Rectal smooth muscle tissue (tissue), 1 donor: ENCODE measurements at regions not wholly inside any gene's neighbourhood (a gene's known extent, or its start where the extent isn't known, plus 50 kb on each side); places are given as distances from the start of the nearest gene placed in this dataset.

Experiments used
- H3K27ac ChIP-seq: one replicate; pipeline ENCODE4 v1.7.0; 2013; ENCODE audit warnings: low read depth, low read length, inconsistent platforms
- H3K27me3 ChIP-seq: one replicate; pipeline ENCODE4 v1.7.0; 2013; ENCODE audit warnings: low read length; ENCODE audit not compliant: control insufficient read depth, insufficient read depth
- H3K36me3 ChIP-seq: one replicate; pipeline ENCODE4 v1.7.0; 2013; ENCODE audit warnings: low read length; ENCODE audit not compliant: control insufficient read depth, insufficient read depth
- H3K4me1 ChIP-seq: one replicate; pipeline ENCODE4 v1.7.0; 2013; ENCODE audit warnings: low read length; ENCODE audit not compliant: control insufficient read depth, insufficient read depth
- H3K4me3 ChIP-seq: one replicate; pipeline ENCODE4 v1.7.0; 2013; ENCODE audit warnings: low read length
- H3K9ac ChIP-seq: one replicate; pipeline ENCODE4 v1.7.0; 2013; ENCODE audit warnings: low read length

DNA sequence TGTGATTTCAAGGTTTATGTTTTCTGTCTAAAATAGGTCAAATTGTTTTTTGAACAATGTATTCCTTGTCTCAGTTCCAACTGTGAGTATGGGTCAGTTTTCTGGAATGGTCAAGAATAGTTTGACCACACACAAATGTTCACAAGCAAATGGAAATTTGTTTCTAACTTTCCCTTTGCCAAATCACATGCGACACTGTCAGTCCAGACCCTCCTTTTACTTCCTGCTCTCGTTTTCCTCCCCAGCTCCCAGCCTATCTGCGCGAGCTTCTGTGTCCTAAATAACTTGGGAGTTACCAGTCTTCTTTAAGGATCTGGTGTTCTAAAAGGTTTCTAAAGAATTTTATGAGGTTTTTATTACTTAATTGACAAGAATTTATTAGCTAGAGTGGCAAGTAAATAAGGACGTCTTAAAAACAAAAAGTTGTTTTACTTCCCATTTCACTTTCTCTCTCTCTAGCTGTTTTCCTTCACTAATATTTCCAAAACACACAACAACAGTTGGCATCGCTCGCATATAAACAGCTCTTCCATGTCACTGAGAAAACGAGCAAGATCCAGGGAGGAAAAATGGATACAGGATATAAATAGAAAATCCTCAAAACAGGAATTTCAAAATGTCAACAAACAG is 266.1 kb upstream of the KLF6 start:
- Histone ChIP-seq H3K27me3 (no peaks in the 10 kb centered on the region), H3K4me1 (peaks cover 3% of the 10 kb centered on the region), H3K4me3 (peak overlapping the region; percentile 27), H3K27ac (peak overlapping the region; percentile 38), H3K36me3 (no peaks in the 10 kb centered on the region), H3K9ac (no peak overlapping the region)

DNA sequence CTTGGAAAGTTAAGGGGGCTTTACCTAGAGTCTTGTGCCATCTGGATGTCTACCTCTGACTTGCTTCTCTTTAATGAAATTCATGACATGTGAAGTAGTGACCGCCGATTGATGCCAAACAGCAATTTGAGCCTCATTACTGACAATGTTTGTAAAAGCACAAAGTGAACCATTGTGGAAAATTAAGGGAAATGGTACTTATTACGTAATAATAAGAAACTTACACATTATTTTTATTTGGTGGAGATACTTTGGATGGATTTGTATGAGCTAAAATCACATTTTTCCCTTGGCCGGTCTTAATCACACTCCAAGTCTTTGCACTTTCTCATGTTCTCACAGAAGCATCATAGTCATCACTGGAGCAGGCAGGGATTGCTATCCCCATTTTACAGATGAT is 265.1 kb upstream of the KLF6 start:
- Histone ChIP-seq H3K4me1 (peaks cover 3% of the 10 kb centered on the region), H3K36me3 (no peaks in the 10 kb centered on the region), H3K9ac (no peak overlapping the region), H3K27me3 (no peaks in the 10 kb centered on the region), H3K27ac (no peak overlapping the region), H3K4me3 (no peak overlapping the region)

- no peaks in the 10 kb centered on the region for H3K36me3 ChIP-seq
- H3K27me3 ChIP-seq: no peaks in the 10 kb centered on the region
- H3K9ac ChIP-seq: no peak overlapping the region
- no peak overlapping the region for H3K27ac ChIP-seq
- peaks cover 3% of the 10 kb centered on the region for H3K4me1 ChIP-seq
- H3K4me3 ChIP-seq: no peak overlapping the region
Observed at GRCh38 chr10:4049348-4049747, 264.3 kb upstream of the KLF6 start.

- no peaks in the 10 kb centered on the region for H3K27me3 ChIP-seq
- no peak overlapping the region for H3K27ac ChIP-seq
- no peaks in the 10 kb centered on the region for H3K36me3 ChIP-seq
- peaks cover 3% of the 10 kb centered on the region for H3K4me1 ChIP-seq
- H3K4me3 ChIP-seq: no peak overlapping the region
- no peak overlapping the region for H3K9ac ChIP-seq
Observed at GRCh38 chr10:4048236-4048864, 263.3 kb upstream of the KLF6 start.

DNA sequence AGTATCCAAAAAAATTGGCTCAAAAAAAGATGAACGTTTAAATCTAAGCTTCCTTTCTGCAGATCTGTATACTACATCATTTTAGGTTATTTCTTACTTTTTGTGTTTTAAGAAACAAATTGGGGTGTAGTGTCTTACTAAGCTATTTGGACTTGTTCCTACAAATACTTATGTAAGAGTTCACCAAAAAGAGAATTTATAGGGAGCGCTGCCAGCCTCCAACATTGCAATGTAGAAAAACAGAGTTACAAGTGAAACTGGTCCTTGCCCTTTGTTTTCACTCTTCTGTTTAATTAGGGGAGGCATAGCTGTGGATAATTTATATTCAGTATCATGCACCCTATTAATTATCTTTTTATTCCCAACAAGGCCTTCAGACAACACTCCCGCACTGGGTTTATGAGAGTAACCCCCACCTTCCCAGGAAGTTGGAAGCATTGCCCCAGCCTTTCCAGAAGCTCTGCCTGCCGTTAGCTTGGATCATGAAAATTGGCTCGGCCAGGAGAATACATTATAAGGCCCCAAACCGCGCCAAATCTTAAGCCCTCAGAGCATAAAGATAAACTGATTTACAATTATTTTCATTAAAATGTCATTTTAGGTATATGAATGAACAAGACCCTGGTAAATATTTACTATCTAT is 261.8 kb upstream of the KLF6 start:
- no peak overlapping the region for H3K27ac ChIP-seq
- H3K4me1 ChIP-seq: peaks cover 3% of the 10 kb centered on the region
- no peaks in the 10 kb centered on the region for H3K27me3 ChIP-seq
- H3K9ac ChIP-seq: no peak overlapping the region
- no peak overlapping the region for H3K4me3 ChIP-seq
- H3K36me3 ChIP-seq: no peaks in the 10 kb centered on the region

DNA sequence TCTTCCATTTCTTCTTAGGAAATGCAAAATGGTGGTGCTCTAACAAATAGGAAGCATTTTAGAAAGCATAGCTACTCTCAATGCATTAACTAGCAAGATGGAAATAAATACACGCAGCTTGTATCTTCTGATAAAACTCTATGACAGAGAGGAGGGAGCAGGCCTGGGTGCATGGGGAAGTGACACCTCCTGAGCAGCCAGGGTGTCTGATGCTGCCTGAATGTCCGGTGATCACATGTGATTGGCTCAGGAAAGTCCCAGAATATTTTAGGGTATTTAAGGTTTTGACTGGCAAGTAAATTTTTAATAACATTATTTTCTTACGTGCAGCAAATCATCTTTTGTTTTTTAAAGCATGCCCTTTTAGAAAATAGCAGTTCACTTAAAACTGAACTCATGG is 261.0 kb upstream of the KLF6 start:
- no peak overlapping the region for H3K27ac ChIP-seq
- no peak overlapping the region for H3K9ac ChIP-seq
- H3K27me3 ChIP-seq: no peaks in the 10 kb centered on the region
- H3K4me1 ChIP-seq: peaks cover 3% of the 10 kb centered on the region
- no peak overlapping the region for H3K4me3 ChIP-seq
- no peaks in the 10 kb centered on the region for H3K36me3 ChIP-seq

GRCh38 chr10:4043897-4044665 is 259.1 kb upstream of the KLF6 start:
- no peaks in the 10 kb centered on the region for H3K27me3 ChIP-seq
- no peak overlapping the region for H3K4me3 ChIP-seq
- H3K4me1 ChIP-seq: peaks cover 3% of the 10 kb centered on the region
- H3K27ac ChIP-seq: no peak overlapping the region
- H3K36me3 ChIP-seq: no peaks in the 10 kb centered on the region
- no peak overlapping the region for H3K9ac ChIP-seq

- Histone ChIP-seq H3K4me1 (peaks cover 2% of the 10 kb centered on the region), H3K9ac (no peak overlapping the region), H3K27ac (no peak overlapping the region), H3K4me3 (no peak overlapping the region), H3K27me3 (no peaks in the 10 kb centered on the region), H3K36me3 (no peaks in the 10 kb centered on the region)
Observed at GRCh38 chr10:4041635-4042034, 256.6 kb upstream of the KLF6 start.

GRCh38 chr10:4038000-4038399 is 253.0 kb upstream of the KLF6 start:
- H3K9ac ChIP-seq: no peak overlapping the region
- H3K27me3 ChIP-seq: no peaks in the 10 kb centered on the region
- no peak overlapping the region for H3K27ac ChIP-seq
- H3K36me3 ChIP-seq: no peaks in the 10 kb centered on the region
- no peaks in the 10 kb centered on the region for H3K4me1 ChIP-seq
- H3K4me3 ChIP-seq: no peak overlapping the region

GRCh38 chr10:4035599-4035945 is 250.6 kb upstream of the KLF6 start:
- H3K9ac ChIP-seq: no peak overlapping the region
- no peaks in the 10 kb centered on the region for H3K4me1 ChIP-seq
- peak overlapping the region; percentile 11 for H3K27ac ChIP-seq
- peak overlapping the region; percentile 50 for H3K4me3 ChIP-seq
- no peaks in the 10 kb centered on the region for H3K36me3 ChIP-seq
- H3K27me3 ChIP-seq: no peaks in the 10 kb centered on the region

DNA sequence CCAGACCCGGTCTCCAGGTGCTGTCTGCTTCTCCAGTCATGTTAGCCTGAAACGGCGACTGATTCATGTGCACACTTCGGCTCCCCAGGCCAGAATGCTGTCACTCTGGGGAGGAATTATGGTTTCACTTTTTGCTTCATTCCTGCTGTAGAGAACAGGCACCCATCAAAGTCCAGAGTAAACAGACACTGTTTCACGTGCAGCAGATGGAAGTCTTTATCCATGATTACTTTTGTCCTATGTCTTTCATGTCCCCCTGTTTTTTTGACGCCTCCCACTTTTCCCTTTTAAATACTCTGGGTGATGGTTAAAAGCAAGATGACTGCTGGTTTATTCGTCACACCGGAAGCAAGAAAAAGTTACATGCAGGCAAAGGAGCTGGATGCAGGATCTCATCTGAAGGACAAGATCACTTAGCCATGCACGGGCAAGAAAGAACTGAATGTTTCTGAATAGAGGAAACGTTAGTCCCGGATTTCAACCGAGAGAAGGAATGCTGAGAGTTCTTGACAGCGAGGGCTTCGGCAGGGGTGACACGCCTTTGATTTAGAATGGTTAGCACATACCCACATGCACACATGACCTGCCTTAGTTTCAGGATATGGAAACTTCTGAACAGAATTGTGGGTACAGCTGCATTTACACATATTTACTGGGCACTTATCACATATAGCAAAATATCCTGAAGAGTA is 250.0 kb upstream of the KLF6 start:
- no peak overlapping the region for H3K9ac ChIP-seq
- H3K27me3 ChIP-seq: no peaks in the 10 kb centered on the region
- no peaks in the 10 kb centered on the region for H3K36me3 ChIP-seq
- H3K4me3 ChIP-seq: peak overlapping the region; percentile 50
- peak overlapping the region; percentile 11 for H3K27ac ChIP-seq
- no peaks in the 10 kb centered on the region for H3K4me1 ChIP-seq

DNA sequence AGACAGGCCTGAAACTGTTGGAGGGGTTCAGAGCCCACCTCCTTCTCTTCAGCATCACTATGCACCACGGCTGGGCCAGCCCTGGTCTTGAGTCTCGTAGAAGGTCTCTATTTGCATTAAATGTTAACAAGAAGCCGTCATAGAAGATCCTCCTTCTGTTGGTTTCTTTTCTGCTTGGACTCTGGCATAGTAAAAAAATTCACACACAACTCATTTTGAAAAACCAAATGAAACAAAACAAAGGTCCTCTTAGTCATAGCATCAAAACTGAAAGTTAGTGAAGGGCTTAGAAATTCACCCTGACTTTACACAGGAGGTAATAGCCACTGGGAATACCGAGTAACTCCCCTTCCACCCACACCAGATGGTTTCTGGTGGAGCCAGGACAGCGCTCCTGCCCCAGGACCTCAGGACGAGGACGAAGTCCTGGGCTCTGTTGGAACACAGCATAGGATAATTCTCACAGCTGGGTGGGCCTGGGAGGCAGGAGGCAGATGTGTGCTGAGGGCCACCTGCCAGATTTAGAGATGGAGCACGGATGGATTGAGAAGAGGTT is 248.4 kb upstream of the KLF6 start:
- Histone ChIP-seq H3K4me3 (no peak overlapping the region), H3K9ac (no peak overlapping the region), H3K27ac (no peak overlapping the region)

More for the DNA sequence above, 248.4 kb upstream of the KLF6 start:
- Histone ChIP-seq H3K27me3 (no peaks in the 10 kb centered on the region), H3K4me1 (no peaks in the 10 kb centered on the region), H3K36me3 (no peaks in the 10 kb centered on the region)
